HEK293 (cell line): ENCODE measurements at regions not wholly inside any gene's neighbourhood (a gene's known extent, or its start where the extent isn't known, plus 50 kb on each side); places are given as distances from the start of the nearest gene placed in this dataset.

Experiments
- CTCF ChIA-PET: fragments of 350-600 bp; formaldehyde crosslinking; extraction: SDS; loops from one replicate; lab custom pipeline; 2021; ENCODE audit warnings: antibody characterized with exemption; lab: Yijun Ruan, JAX
- POLR2A ChIA-PET: fragments of 300-600 bp; formaldehyde crosslinking; extraction: SDS; loops from one replicate; lab custom pipeline; 2020; ENCODE audit warnings: antibody characterized with exemption, inconsistent platforms; lab: Yijun Ruan, JAX
- H3K27ac ChIP-seq: fragments of 200-500 bp; sonication (Bioruptor generic); 2 replicates; pipeline ENCODE4 v1.5.1; 2014; ENCODE audit warnings: low read depth, low read length, control low read depth, inconsistent platforms; ENCODE audit errors: extremely low read depth
- H3K36me3 ChIP-seq, 2 experiments: fragments of 200-500 bp in 1 of 2; sonication (Bioruptor generic) in 1 of 2; 1 replicate in 1 of 2; 2 replicates in 1 of 2; pipeline ENCODE4 v1.5.1; 2014 to 2017; ENCODE audit warnings: inconsistent platforms in 2 of 2, low read length in 2 of 2; ENCODE audit not compliant: control insufficient read depth in 2 of 2, insufficient read depth in 1 of 2
- H3K4me1 ChIP-seq: fragments of 200-500 bp; sonication (Bioruptor generic); 2 replicates; pipeline ENCODE4 v1.5.1; 2014; ENCODE audit warnings: mild to moderate bottlenecking, low read length, inconsistent platforms; ENCODE audit not compliant: control insufficient read depth, insufficient read depth
- H3K4me3 ChIP-seq: 2 replicates; pipeline ENCODE4 v1.5.1; 2011; ENCODE audit warnings: low read depth, mild to moderate bottlenecking, control low read depth, low read length, moderate library complexity
- H3K9me3 ChIP-seq: fragments of 200-500 bp; sonication (Bioruptor generic); 2 replicates; pipeline ENCODE4 v1.5.1; 2014; ENCODE audit warnings: low read depth, low read length, inconsistent platforms; ENCODE audit not compliant: control insufficient read depth, insufficient read depth
- EGR2 ChIP-seq: fragments of 450-650 bp; formaldehyde crosslinking; IDR thresholded peaks from 2 replicates; pipeline ENCODE4 v1.5.1; 2016; ENCODE audit warnings: low read depth, missing biosample characterization, missing genetic modification characterization
- HOXA7 ChIP-seq: sonication (generic); formaldehyde crosslinking; IDR thresholded peaks from 2 replicates; pipeline ENCODE4 v1.8.1; 2022; ENCODE audit warnings: missing genetic modification reagents, borderline replicate concordance
- IKZF3 ChIP-seq: fragments of 450-650 bp; IDR thresholded peaks from 2 replicates; pipeline ENCODE4 v1.5.0; 2018; ENCODE audit warnings: missing biosample characterization, mild to moderate bottlenecking, missing genetic modification characterization, moderate library complexity
- INSM2 ChIP-seq: fragments of 450-650 bp; formaldehyde crosslinking; IDR thresholded peaks from 2 replicates; pipeline ENCODE4 v1.5.1; 2016; ENCODE audit warnings: missing biosample characterization, missing genetic modification characterization
- PRDM6 ChIP-seq: fragments of 450-650 bp; formaldehyde crosslinking; IDR thresholded peaks from 2 replicates; pipeline ENCODE4 v1.5.1; 2017; ENCODE audit warnings: missing biosample characterization, missing genetic modification characterization
- SETDB1 ChIP-seq: IDR thresholded peaks from one replicate; pipeline ENCODE4 v1.6.1; 2017; ENCODE audit warnings: mild to moderate bottlenecking, low read length, moderate library complexity, mixed read lengths; ENCODE audit not compliant: insufficient read length
- YY2 ChIP-seq: fragments of 450-650 bp; formaldehyde crosslinking; IDR thresholded peaks from 2 replicates; pipeline ENCODE4 v1.5.1; 2016; ENCODE audit warnings: missing biosample characterization, missing genetic modification characterization
- ZBTB17 ChIP-seq: fragments of 450-650 bp; formaldehyde crosslinking; IDR thresholded peaks from 2 replicates; pipeline ENCODE4 v1.5.1; 2016; ENCODE audit warnings: missing biosample characterization, missing genetic modification characterization
- ZBTB21 ChIP-seq: fragments of 450-650 bp; formaldehyde crosslinking; IDR thresholded peaks from 2 replicates; pipeline ENCODE4 v1.5.1; 2017; ENCODE audit warnings: missing biosample characterization, missing genetic modification characterization
- ZBTB48 ChIP-seq: fragments of 450-650 bp; formaldehyde crosslinking; IDR thresholded peaks from 2 replicates; pipeline ENCODE4 v1.5.1; 2016; ENCODE audit warnings: missing biosample characterization, missing genetic modification characterization
- ZBTB8A ChIP-seq: fragments of 450-650 bp; formaldehyde crosslinking; IDR thresholded peaks from 2 replicates; pipeline ENCODE4 v1.5.1; 2016; ENCODE audit warnings: missing biosample characterization, missing genetic modification characterization
- ZNF132 ChIP-seq: fragments of 450-650 bp; formaldehyde crosslinking; IDR thresholded peaks from 2 replicates; pipeline ENCODE4 v1.5.1; 2017; ENCODE audit warnings: missing biosample characterization, missing genetic modification characterization, borderline replicate concordance
- ZNF274 ChIP-seq, 2 experiments: fragments of 200-500 bp in 1 of 2; fragments of 450-650 bp in 1 of 2; sonication (Bioruptor generic) in 1 of 2; formaldehyde crosslinking in 1 of 2; IDR thresholded peaks; 2 replicates each; pipeline versions ENCODE4 v1.5.1 to v1.6.1; 2014 to 2016; ENCODE audit warnings: borderline replicate concordance in 1 of 2, inconsistent platforms in 1 of 2, low read length in 1 of 2, missing biosample characterization in 1 of 2, missing genetic modification characterization in 1 of 2
- ZNF398 ChIP-seq: fragments of 450-650 bp; formaldehyde crosslinking; IDR thresholded peaks from 2 replicates; pipeline ENCODE4 v1.5.1; 2017; ENCODE audit warnings: missing biosample characterization, missing genetic modification characterization
- ZNF585B ChIP-seq: fragments of 450-650 bp; formaldehyde crosslinking; IDR thresholded peaks from 2 replicates; pipeline ENCODE4 v1.5.1; 2016; ENCODE audit warnings: missing biosample characterization, missing genetic modification characterization
- ZNF692 ChIP-seq: fragments of 450-650 bp; formaldehyde crosslinking; IDR thresholded peaks from 2 replicates; pipeline ENCODE4 v1.5.1; 2016; ENCODE audit warnings: missing biosample characterization, missing genetic modification characterization
- ZSCAN30 ChIP-seq: fragments of 450-650 bp; IDR thresholded peaks from 2 replicates; pipeline ENCODE4 v1.5.1; 2018; ENCODE audit warnings: missing biosample characterization, mild to moderate bottlenecking, missing genetic modification characterization, moderate library complexity
- ZSCAN5A ChIP-seq: fragments of 450-650 bp; formaldehyde crosslinking; IDR thresholded peaks from 2 replicates; pipeline ENCODE4 v1.5.1; 2016; ENCODE audit warnings: missing biosample characterization, missing genetic modification characterization

GRCh38 chr2:46849046-46849715 lies 66.4 kb downstream of the MCFD2 start (continued):
- TF ChIP-seq ZSCAN5A (tag by site-specific recombination): no peak
- TF ChIP-seq INSM2 (tag by site-specific recombination): no peak
- TF ChIP-seq SETDB1: no peak
- TF ChIP-seq ZNF274 (IDR thresholded peaks at IDR 0.05; ENCODE audit: low read length): no peak
- TF ChIP-seq ZNF274 (tag by site-specific recombination; IDR thresholded peaks at IDR 0.05; ENCODE audit: borderline replicate concordance): no peak

- H3K4me3 ChIP-seq: no peak overlapping the region
- peak overlapping the region; percentile 26; the same call in 1 of the 2 replicates for H3K27ac ChIP-seq
- no peaks in the 10 kb centered on the region for H3K9me3 ChIP-seq
- ChIA-PET CTCF (no interaction called here), POLR2A (no interaction called here)
- no peaks in the 10 kb centered on the region for H3K36me3 ChIP-seq
- peaks cover 25% of the 10 kb centered on the region for H3K4me1 ChIP-seq
- TF ChIP-seq ZSCAN30 (tag by site-specific recombination) (0 out of 2 replicates have a peak, but pooled peaks have one; percentile 40), ZBTB21 (no peak), PRDM6 (tag by site-specific recombination) (0 out of 2 replicates have a peak, but pooled peaks have one; percentile 21), IKZF3 (tag by site-specific recombination) (no peak)
Measured at GRCh38 chr2:46848447-46848846, 67.2 kb downstream of the MCFD2 start.

- Histone ChIP-seq H3K36me3 (no peaks in the 10 kb centered on the region), H3K27ac (peak overlapping the region; percentile 26; the same call in 1 of the 2 replicates), H3K9me3 (no peaks in the 10 kb centered on the region), H3K4me1 (peaks cover 25% of the 10 kb centered on the region), H3K4me3 (no peak overlapping the region)
- POLR2A ChIA-PET: no interaction called here
- CTCF ChIA-PET: interaction anchor here (1.0 kb wide), 1 partner anchor 25 kb away, joined by 3 read pairs; no protein-coding TSS in a partner anchor
- TF ChIP-seq HOXA7 (CRISPR knock-in tag) (no peak), IKZF3 (tag by site-specific recombination) (no peak), ZBTB17 (tag by site-specific recombination) (0 out of 2 replicates have a peak, but pooled peaks have one; percentile 1), EGR2 (tag by site-specific recombination) (no peak)
Measured at GRCh38 chr2:46847726-46848412, 67.7 kb downstream of the MCFD2 start.

- ChIA-PET POLR2A (no interaction called here), CTCF (interaction anchor here (1.0 kb wide), 1 partner anchor 26 kb away, joined by 3 read pairs; no protein-coding TSS in a partner anchor)
- H3K27ac ChIP-seq: peak overlapping the region; percentile 26; the same call in 1 of the 2 replicates
- peaks cover 25% of the 10 kb centered on the region for H3K4me1 ChIP-seq
- H3K9me3 ChIP-seq: no peaks in the 10 kb centered on the region
- H3K4me3 ChIP-seq: no peak overlapping the region
- H3K36me3 ChIP-seq: no peaks in the 10 kb centered on the region
- TF ChIP-seq ZNF585B (tag by site-specific recombination): peak; percentile 2; the same call in 1 of the 2 replicates
- no peak for TF ChIP-seq ZBTB48 (tag by site-specific recombination)
- TF ChIP-seq YY2: no peak
- no peak for TF ChIP-seq ZNF132 (tag by site-specific recombination)
- peak; percentile 86 for TF ChIP-seq ZBTB8A (tag by site-specific recombination)
- peak; percentile 72 for TF ChIP-seq ZNF398
- TF ChIP-seq ZNF692 (tag by site-specific recombination): 0 out of 2 replicates have a peak, but pooled peaks have one; percentile 32
Measured at GRCh38 chr2:46847185-46847710, 68.4 kb downstream of the MCFD2 start.
